Omental fat pad (tissue), 3 donors: ENCODE measurements at regions not wholly inside any gene's neighbourhood (a gene's known extent, or its start where the extent isn't known, plus 50 kb on each side); places are given as distances from the start of the nearest gene placed in this dataset.

ENCODE experiments used
- ATAC-seq: fragments of 150-250 bp; one replicate; pipeline ENCODE4 v1.9.1; 2016; ENCODE audit warnings: mild to moderate bottlenecking, moderate library complexity; ENCODE audit not compliant: low FRiP score
- DNase-seq: peaks from one replicate; pipeline ENCODE4 v3.0.0-alpha.2; 2019; ENCODE audit warnings: low spot score
- CTCF ChIP-seq, 3 donors: fragments of 450-650 bp; IDR thresholded peaks; one replicate each; pipeline ENCODE4 v1.5.1; 2016 to 2017; ENCODE audit warnings: antibody characterized with exemption in 3 of 3, mild to moderate bottlenecking in 3 of 3, moderate library complexity in 2 of 3

- no peak for DNase-seq
- no peak for ATAC-seq
- TF ChIP-seq CTCF (IDR thresholded peaks at IDR 0.05) = no peak
Observed at GRCh38 chr5:123294544-123294943, 128.7 kb downstream of the CEP120 start.

GRCh38 chr5:123289210-123289609, 134.0 kb downstream of the CEP120 start:
- ATAC-seq (no peak), DNase-seq (no peak)
- TF ChIP-seq CTCF (IDR thresholded peaks at IDR 0.05) = no peak

GRCh38 chr5:123287881-123288280, 135.3 kb downstream of the CEP120 start:
- no peak for TF ChIP-seq CTCF (IDR thresholded peaks at IDR 0.05)
- ATAC-seq (no peak), DNase-seq (no peak)

GRCh38 chr5:123286891-123287290, 136.3 kb downstream of the CEP120 start:
- no peak for DNase-seq
- TF ChIP-seq CTCF (IDR thresholded peaks at IDR 0.05) = no peak
- ATAC-seq = no peak

GRCh38 chr5:123285122-123286023, 137.8 kb downstream of the CEP120 start:
- TF ChIP-seq CTCF (IDR thresholded peaks at IDR 0.05) = no peak
- DNase-seq (no peak), ATAC-seq (peak; percentile 76)

- no peak for TF ChIP-seq CTCF (IDR thresholded peaks at IDR 0.05)
- ATAC-seq (no peak), DNase-seq (no peak)
Observed at GRCh38 chr5:123283499-123283898, 139.7 kb downstream of the CEP120 start.

- DNase-seq (no peak), ATAC-seq (no peak)
- TF ChIP-seq CTCF (IDR thresholded peaks at IDR 0.05) = no peak
Observed at GRCh38 chr5:123283031-123283430, 140.2 kb downstream of the CEP120 start.
